Fibroblast of skin of left biceps (primary cell): ENCODE measurements at regions not wholly inside any gene's neighbourhood (a gene's known extent, or its start where the extent isn't known, plus 50 kb on each side); places are given as distances from the start of the nearest gene placed in this dataset.
"Not testable (repeated sequence)": the region's sequence is repeated elsewhere in the genome, so short reads cannot be mapped to it uniquely, and the experiment has no call there.

Experiments
- DNase-seq, 2 experiments: peaks; one replicate each; pipeline ENCODE4 v3.0.0-alpha.2; 2013; ENCODE audit warnings: low read depth in 2 of 2

DNA sequence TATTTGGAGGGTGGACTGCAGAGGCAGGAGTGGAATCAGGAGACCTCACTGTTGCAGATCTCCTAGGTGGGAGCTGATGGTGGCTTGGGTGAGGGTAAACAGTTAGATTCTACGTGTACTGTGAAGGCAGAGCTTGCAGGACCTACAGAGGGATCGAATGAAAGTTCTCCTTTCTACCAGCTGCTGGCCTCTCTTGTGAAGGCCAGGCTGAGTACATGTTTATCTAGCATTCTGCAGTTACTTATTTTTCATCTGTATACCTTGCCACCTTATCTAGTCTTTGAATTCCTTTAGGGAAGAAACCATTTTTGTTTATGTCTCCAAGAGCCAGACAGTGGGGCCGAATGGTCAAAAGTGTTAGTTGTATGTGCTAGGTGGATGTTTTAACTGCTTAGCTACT, 57.6 kb downstream of the PTTG1 start:
- DNase-seq = no peak

DNA sequence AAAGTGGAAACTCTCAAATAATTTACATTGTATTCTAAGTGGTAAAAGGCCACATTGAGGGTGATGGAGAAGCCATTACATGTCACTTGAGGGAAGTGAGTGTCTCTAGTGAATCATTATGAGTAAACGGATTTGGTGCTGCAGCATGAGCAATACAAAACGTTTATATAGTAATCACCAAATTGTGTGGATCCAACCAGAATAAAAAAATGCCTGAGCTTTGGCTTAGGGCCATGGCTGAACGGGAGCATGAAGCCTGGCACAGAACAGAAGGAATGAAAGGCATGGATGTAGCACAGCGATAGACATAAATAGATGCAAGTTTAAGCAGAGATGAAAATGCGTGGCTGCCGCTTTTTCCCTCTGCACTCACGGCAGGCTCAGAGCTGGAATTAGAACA, 58.3 kb downstream of the PTTG1 start:
- peak in 1 of 2 experiments; percentile 29 for DNase-seq

GRCh38 chr5:160480652-160481051, 59.0 kb downstream of the PTTG1 start:
- DNase-seq = no peak

GRCh38 chr5:160484678-160485077, 63.0 kb downstream of the PTTG1 start:
- no peak for DNase-seq

DNA sequence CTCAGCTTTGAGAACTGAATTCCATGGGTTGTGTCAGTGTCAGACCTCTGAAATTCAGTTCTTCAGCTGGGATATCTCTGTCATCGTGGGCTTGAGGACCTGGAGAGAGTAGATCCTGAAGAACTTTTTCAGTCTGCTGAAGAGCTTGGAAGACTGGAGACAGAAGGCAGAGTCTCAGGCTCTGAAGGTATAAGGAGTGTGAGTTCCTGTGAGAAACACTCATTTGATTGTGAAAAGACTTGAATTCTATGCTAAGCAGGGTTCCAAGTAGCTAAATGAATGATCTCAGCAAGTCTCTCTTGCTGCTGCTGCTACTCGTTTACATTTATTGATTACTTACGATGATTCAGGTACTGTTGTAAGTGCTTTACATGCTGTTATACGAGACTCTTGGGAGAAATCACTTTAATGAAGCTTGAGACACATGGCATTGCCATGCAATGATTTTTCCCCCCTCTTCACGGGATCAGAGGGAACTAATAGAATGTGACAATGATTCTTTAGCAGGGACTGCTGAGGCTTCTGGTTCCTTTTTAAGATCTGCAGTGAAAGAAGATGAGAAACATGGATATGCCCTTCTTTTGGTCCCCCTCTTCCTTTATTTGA, 63.8 kb downstream of the PTTG1 start:
- DNase-seq = no peak

GRCh38 chr5:160486573-160486972, 64.9 kb downstream of the PTTG1 start:
- no peak for DNase-seq

DNA sequence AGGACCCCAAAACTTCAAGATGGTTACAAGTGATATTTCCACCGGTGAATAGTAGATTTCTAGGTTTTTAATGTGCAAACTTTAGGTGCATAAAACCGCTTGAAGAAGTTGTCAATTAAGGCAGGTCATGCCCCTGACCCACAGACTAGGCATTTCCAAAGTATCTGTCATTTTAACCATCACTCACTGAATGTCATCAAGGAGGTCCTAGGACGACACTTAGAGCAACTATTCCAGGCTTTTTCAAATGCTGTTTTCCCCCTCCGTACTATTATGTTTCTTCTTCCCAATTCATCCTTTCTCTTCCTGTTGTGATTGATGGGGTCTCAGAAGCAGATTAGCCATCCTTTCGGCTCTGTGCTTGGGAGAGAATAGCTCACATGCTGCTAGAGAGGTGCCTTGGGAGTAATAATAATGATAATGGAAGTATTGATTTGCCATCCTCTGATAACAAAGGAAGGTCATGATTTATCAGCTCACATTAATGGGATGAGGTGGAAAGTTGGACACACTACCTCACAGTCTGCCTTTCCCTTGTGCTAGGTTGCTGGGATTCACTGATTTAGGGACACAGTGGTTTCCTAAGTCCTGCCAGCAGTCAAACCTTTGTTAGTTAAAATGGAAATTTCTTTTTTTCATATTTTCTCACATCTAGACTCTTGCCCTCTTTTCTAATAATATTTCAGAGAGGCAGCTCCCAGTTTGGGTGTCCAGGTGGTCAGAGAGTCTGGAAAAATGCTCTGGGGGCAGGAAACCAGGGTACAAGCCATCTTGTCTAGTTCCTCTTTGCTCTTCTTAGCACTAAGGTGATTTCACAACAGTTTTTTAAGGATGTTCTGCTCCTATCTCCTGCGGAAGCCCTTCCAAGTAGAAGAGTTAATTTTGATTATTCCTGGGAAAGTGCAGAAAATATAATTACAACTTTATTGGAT, 67.0 kb downstream of the PTTG1 start:
- no peak for DNase-seq

DNA sequence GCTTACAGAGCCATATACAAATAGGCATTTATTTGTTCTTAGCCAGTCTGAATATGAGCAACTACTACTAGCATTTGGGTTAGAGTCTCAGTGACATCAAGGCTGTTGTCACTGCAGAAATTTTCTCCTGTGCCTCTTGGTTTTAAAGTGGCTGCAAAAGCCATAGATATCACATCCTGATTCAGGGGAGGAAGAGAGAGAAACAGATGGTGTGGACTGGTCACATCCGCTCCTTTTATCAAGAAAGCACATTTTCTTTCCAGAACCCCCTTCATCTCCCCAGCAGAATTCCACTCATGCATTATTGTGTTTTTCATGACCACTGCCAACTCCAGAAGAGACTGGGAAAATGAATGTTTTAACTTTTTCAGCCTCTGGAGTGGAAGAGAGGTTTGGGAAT, 69.8 kb downstream of the PTTG1 start:
- no peak for DNase-seq

- no peak for DNase-seq
Measured at GRCh38 chr5:160492565-160492964, 70.9 kb downstream of the PTTG1 start.

- DNase-seq = no peak
Measured at GRCh38 chr5:160493806-160494338, 72.2 kb downstream of the PTTG1 start.

DNA sequence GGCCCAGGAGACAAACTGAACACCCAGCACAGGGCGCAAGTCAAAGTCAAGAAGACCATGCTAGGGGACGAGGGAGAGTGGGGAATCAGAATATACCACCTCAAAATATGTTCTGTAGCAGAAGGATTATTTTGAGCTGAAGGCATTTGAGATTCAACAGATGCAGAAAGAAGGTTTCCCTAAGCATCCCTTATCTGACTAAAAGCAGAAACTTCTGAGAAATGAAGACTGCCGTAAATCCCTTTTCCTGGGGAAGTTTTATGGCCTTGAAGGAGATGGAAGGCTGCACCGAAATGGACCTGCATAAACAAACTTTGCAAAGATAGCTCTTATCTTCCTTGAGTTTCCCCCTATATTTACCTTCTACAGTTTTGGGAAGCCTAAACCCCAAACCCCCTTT, 72.8 kb downstream of the PTTG1 start:
- DNase-seq = no peak

GRCh38 chr5:160496334-160496733, 74.7 kb downstream of the PTTG1 start:
- no peak for DNase-seq

DNA sequence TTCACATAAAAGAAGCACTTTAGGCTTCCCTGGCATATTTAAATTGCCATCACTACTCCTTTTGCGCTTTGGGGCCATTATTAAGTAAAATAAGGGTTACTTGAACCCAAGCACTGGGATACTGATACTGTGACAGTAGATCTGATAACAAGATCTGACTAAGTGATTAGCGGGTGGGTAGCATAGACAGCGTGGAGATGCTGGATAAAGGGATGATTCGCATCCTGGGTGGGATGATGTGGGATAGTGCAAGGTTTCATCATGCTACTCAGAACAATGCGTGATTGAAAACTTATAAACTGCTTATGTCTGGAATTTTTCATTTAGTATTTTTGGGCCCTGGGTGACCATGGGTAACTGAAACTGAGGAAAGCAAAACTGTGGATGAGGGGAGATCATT, 75.1 kb downstream of the PTTG1 start:
- no peak for DNase-seq

- DNase-seq = no peak
Measured at GRCh38 chr5:160497878-160498277, 76.2 kb downstream of the PTTG1 start.

- not testable (repeated sequence) for DNase-seq
Measured at GRCh38 chr5:160498441-160499043, 76.9 kb downstream of the PTTG1 start.

- no peak for DNase-seq
Measured at GRCh38 chr5:160500786-160501779, 79.4 kb downstream of the PTTG1 start.

DNA sequence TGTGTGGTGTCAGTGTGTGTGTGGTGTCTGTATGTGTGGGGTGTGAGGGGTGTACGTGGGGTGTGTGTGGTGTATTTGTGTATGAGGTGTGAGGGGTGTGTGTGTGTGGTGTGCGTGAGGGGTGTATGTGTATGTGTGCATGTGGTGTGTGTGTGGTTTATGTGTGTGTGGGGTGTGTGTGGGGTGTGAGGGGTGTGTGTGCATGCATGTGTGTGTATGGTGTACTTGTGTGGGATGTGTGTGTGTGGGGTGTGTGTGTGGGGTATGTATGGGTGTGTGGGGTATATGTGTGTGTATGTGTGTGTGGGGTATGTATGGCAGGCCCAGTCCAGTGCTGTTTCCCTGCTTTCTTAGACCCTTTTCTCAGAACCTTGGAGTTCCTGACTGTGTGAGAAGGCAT, 83.3 kb downstream of the PTTG1 start:
- no peak for DNase-seq

- peak in 1 of 2 experiments; percentile 6 for DNase-seq
Measured at GRCh38 chr5:160506006-160507004, 84.7 kb downstream of the PTTG1 start.

DNA sequence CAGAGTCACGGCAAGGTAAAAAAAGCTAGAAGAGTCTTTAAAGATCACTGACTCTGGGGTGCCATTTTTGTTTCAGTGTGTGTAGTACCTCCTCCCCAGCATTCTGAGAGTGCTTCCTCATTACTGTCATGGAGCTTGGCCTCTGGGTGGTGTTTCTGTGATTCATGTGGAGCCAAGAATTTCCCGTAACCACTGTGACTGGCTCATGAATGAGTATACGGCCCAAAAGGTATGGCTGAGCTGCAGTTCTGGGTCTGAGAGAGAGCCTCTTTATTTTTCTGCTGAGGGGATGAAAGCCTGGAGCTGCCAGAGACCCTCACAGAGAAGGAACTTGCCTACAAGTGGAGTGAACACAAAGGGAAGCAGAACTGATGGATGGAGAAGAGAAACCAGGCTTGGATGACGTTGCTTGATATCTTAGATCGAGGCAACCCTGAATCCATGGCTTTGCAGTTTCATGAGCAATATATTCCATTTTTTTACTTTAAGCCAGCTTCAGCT, 85.6 kb downstream of the PTTG1 start:
- DNase-seq = peak in 1 of 2 experiments; percentile 31
